H1 (cell line): ENCODE measurements at regions not wholly inside any gene's neighbourhood (a gene's known extent, or its start where the extent isn't known, plus 50 kb on each side); places are given as distances from the start of the nearest gene placed in this dataset.

Experiments
- CTCF ChIA-PET: fragments of 300-600 bp; sonication (Branson Sonifier 250); formaldehyde crosslinking; loops from one replicate; lab custom pipeline; 2021; ENCODE audit not compliant: partially characterized antibody; lab: Charles Lee
- POLR2A ChIA-PET: fragments of 300-600 bp; sonication (Branson Sonifier 250); formaldehyde crosslinking; loops from one replicate; lab custom pipeline; 2021; ENCODE audit warnings: inconsistent platforms; ENCODE audit not compliant: partially characterized antibody; lab: Charles Lee
- DNase-seq, 2 experiments: peaks; one replicate each; pipeline versions ENCODE4 v3.0.0 to v3.0.0-alpha.2; 2010 to 2022; ENCODE audit warnings: low spot score in 2 of 2, low read depth in 1 of 2, mixed read lengths in 1 of 2
- FAIRE-seq: peaks from 2 replicates; lab custom pipeline; 2011; peaks lifted over from hg19 to GRCh38; lab: Jason Lieb, UNC
- H2AFZ ChIP-seq: 2 replicates; pipeline ENCODE4 v1.8.1; 2012; ENCODE audit warnings: low read length, inconsistent platforms
- H2AK5ac ChIP-seq: 2 replicates; pipeline ENCODE4 v1.6.1; 2013; ENCODE audit warnings: low read depth, low read length
- H2BK120ac ChIP-seq: replicated peaks from 2 replicates; pipeline ENCODE3; 2013; ENCODE audit warnings: low read depth, low read length, inconsistent platforms
- H2BK12ac ChIP-seq: 2 replicates; pipeline ENCODE4 v1.6.1; 2013; ENCODE audit warnings: low read depth, low read length
- H2BK15ac ChIP-seq: 2 replicates; pipeline ENCODE4 v1.6.1; 2013; ENCODE audit warnings: low read length
- H2BK20ac ChIP-seq: 2 replicates; pipeline ENCODE4 v1.6.1; 2013; ENCODE audit warnings: low read length
- H2BK5ac ChIP-seq: 2 replicates; pipeline ENCODE4 v1.6.1; 2013; ENCODE audit warnings: low read depth, low read length
- H3K14ac ChIP-seq: 2 replicates; pipeline ENCODE4 v1.6.1; 2013; ENCODE audit warnings: inconsistent platforms; ENCODE audit not compliant: insufficient read length
- H3K18ac ChIP-seq: 2 replicates; pipeline ENCODE4 v1.6.1; 2013; ENCODE audit warnings: low read length; ENCODE audit errors: extremely low read depth
- H3K23ac ChIP-seq: 2 replicates; pipeline ENCODE4 v1.6.1; 2013; ENCODE audit warnings: inconsistent platforms; ENCODE audit not compliant: insufficient read length
- H3K23me2 ChIP-seq: 2 replicates; pipeline ENCODE4 v1.6.1; 2013; ENCODE audit warnings: low read depth, low read length
- H3K27ac ChIP-seq: 2 replicates; pipeline ENCODE4 v1.6.1; 2011; ENCODE audit warnings: low read depth, low read length, inconsistent platforms
- H3K27me3 ChIP-seq, 4 experiments: replicated peaks in 1 of 4; 1 replicate in 1 of 4; 2 replicates in 3 of 4; pipeline versions ENCODE4 v1.6.1 to v1.8.1; 2011 to 2013; ENCODE audit warnings: low read length in 3 of 4, mild to moderate bottlenecking in 3 of 4, inconsistent platforms in 2 of 4, mixed read lengths in 2 of 4, moderate library complexity in 1 of 4; ENCODE audit not compliant: control insufficient read depth in 3 of 4, insufficient read depth in 3 of 4; ENCODE audit errors: extremely low read depth in 1 of 4
- H3K36me3 ChIP-seq, 4 experiments: 2 replicates each; pipeline versions ENCODE4 v1.6.1 to v1.8.1; 2011 to 2013; ENCODE audit warnings: mild to moderate bottlenecking in 4 of 4, low read length in 3 of 4, moderate library complexity in 2 of 4, control low read depth in 1 of 4, inconsistent platforms in 1 of 4; ENCODE audit not compliant: insufficient read depth in 4 of 4, control insufficient read depth in 2 of 4
- H3K4ac ChIP-seq: replicated peaks from 2 replicates; pipeline ENCODE3; 2013; ENCODE audit warnings: low read length, low read depth, mixed read lengths, inconsistent platforms; ENCODE audit not compliant: insufficient read length
- H3K4me1 ChIP-seq, 4 experiments: replicated peaks in 1 of 4; 1 replicate in 1 of 4; 2 replicates in 3 of 4; pipeline versions ENCODE4 v1.6.1 to v1.8.1; 2011 to 2013; ENCODE audit warnings: low read length in 3 of 4, inconsistent platforms in 2 of 4, mixed read lengths in 1 of 4; ENCODE audit not compliant: insufficient read depth in 4 of 4, control insufficient read depth in 3 of 4
- H3K4me2 ChIP-seq, 2 experiments: 2 replicates each; pipeline versions ENCODE4 v1.6.1 to v1.8.1; 2011 to 2013; ENCODE audit warnings: low read depth in 2 of 2, low read length in 2 of 2, control low read depth in 1 of 2, inconsistent platforms in 1 of 2, mild to moderate bottlenecking in 1 of 2; ENCODE audit not compliant: insufficient read depth in 1 of 2
- H3K4me3 ChIP-seq, 4 experiments: fragments of 200-600, 300-600 bp in 1 of 4; sonication (generic), shearing (Covaris generic), sonication (Bioruptor Twin) in 1 of 4; 2 replicates each; pipeline versions ENCODE4 v1.5.1 to v1.8.1; 2011 to 2016; ENCODE audit warnings: low read length in 4 of 4, low read depth in 3 of 4, control low read depth in 2 of 4, inconsistent platforms in 2 of 4, mild to moderate bottlenecking in 2 of 4, mixed read lengths in 1 of 4, moderate library complexity in 1 of 4; ENCODE audit not compliant: insufficient read depth in 2 of 4; ENCODE audit errors: extremely low read depth in 1 of 4
- H3K56ac ChIP-seq: replicated peaks from 2 replicates; pipeline ENCODE3; 2013; ENCODE audit warnings: low read depth, mild to moderate bottlenecking, mixed read lengths, low read length, inconsistent platforms; ENCODE audit not compliant: insufficient read length
- H3K79me1 ChIP-seq: 2 replicates; pipeline ENCODE4 v1.6.1; 2013; ENCODE audit warnings: low read depth, low read length, control low read depth
- H3K79me2 ChIP-seq, 2 experiments: 2 replicates each; pipeline versions ENCODE4 v1.6.1 to v1.8.1; 2012 to 2013; ENCODE audit warnings: low read length in 2 of 2, mild to moderate bottlenecking in 2 of 2, inconsistent platforms in 1 of 2; ENCODE audit not compliant: insufficient read depth in 2 of 2, control insufficient read depth in 1 of 2
- H3K9ac ChIP-seq, 4 experiments: replicated peaks in 1 of 4; 1 replicate in 1 of 4; 2 replicates in 3 of 4; pipeline versions ENCODE4 v1.6.1 to v1.8.1; 2011 to 2013; ENCODE audit warnings: low read depth in 3 of 4, low read length in 3 of 4, control low read depth in 2 of 4, mild to moderate bottlenecking in 2 of 4, moderate library complexity in 2 of 4, inconsistent platforms in 1 of 4; ENCODE audit errors: extremely low read depth in 1 of 4
- H3K9me3 ChIP-seq, 2 experiments: 2 replicates each; pipeline versions ENCODE4 v1.6.1 to v1.8.1; 2012 to 2013; ENCODE audit warnings: mild to moderate bottlenecking in 2 of 2, moderate library complexity in 2 of 2, control low read depth in 1 of 2, inconsistent platforms in 1 of 2, low read depth in 1 of 2, low read length in 1 of 2, mixed read lengths in 1 of 2; ENCODE audit not compliant: insufficient read depth in 2 of 2
- H4K20me1 ChIP-seq, 2 experiments: replicated peaks in 1 of 2; 2 replicates each; pipeline versions ENCODE3 to v1.8.1; 2011 to 2013; ENCODE audit warnings: inconsistent platforms in 2 of 2, low read length in 2 of 2, mild to moderate bottlenecking in 1 of 2; ENCODE audit not compliant: insufficient read depth in 2 of 2, control insufficient read depth in 1 of 2
- H4K5ac ChIP-seq: 2 replicates; pipeline ENCODE4 v1.6.1; 2013; ENCODE audit warnings: low read length, low read depth, mixed read lengths, inconsistent platforms; ENCODE audit not compliant: insufficient read length
- H4K8ac ChIP-seq: 2 replicates; pipeline ENCODE4 v1.8.0; 2013; ENCODE audit warnings: mild to moderate bottlenecking, moderate library complexity, low read length, inconsistent platforms; ENCODE audit not compliant: insufficient read depth; ENCODE audit errors: extremely low read depth
- H4K91ac ChIP-seq: replicated peaks from 2 replicates; pipeline ENCODE3; 2013; ENCODE audit warnings: low read length, mixed read lengths, inconsistent platforms; ENCODE audit not compliant: insufficient read length
- CBX5 ChIP-seq: fragments of 300-800, 300-1000 bp; sonication (generic); IDR thresholded peaks from 2 replicates; pipeline ENCODE4 v1.7.1; 2016; ENCODE audit warnings: antibody characterized with exemption, low read length, low read depth
- EP300 ChIP-seq, 2 experiments: IDR thresholded peaks; 1 replicate in 1 of 2; 2 replicates in 1 of 2; pipeline ENCODE4 v1.6.1; 2011 to 2012; ENCODE audit warnings: low read depth in 2 of 2, low read length in 2 of 2, mild to moderate bottlenecking in 2 of 2, borderline replicate concordance in 1 of 2, inconsistent platforms in 1 of 2, moderate library complexity in 1 of 2
- JUND ChIP-seq: IDR thresholded peaks from 2 replicates; pipeline ENCODE4 v1.6.1; 2011; ENCODE audit warnings: mild to moderate bottlenecking, improper control_type of control experiment, low read length
- MAFK ChIP-seq: IDR thresholded peaks from 2 replicates; pipeline ENCODE4 v1.6.1; 2012; ENCODE audit warnings: low read depth, mild to moderate bottlenecking, improper control_type of control experiment, low read length
- PHF8 ChIP-seq: fragments of 200-600 bp; sonication (generic); conservative IDR thresholded peaks from 2 replicates; pipeline ENCODE4 v1.7.1; 2012; ENCODE audit warnings: low read depth, mild to moderate bottlenecking, inconsistent platforms, low read length, moderate library complexity
- RFX5 ChIP-seq: IDR thresholded peaks from 2 replicates; pipeline ENCODE4 v1.6.1; 2011; ENCODE audit warnings: low read depth, low read length, improper control_type of control experiment, borderline replicate concordance
- SAP30 ChIP-seq: fragments of 300-600 bp; sonication (generic); IDR thresholded peaks from 2 replicates; pipeline ENCODE4 v1.7.1; 2012; ENCODE audit warnings: low read length, moderate library complexity, mild to moderate bottlenecking, inconsistent platforms; ENCODE audit not compliant: insufficient read depth, insufficient replicate concordance
- SP4 ChIP-seq: IDR thresholded peaks from 2 replicates; pipeline ENCODE4 v1.6.1; 2012; ENCODE audit warnings: low read length, inconsistent platforms
- TAF7 ChIP-seq: optimal IDR thresholded peaks from 2 replicates; pipeline ENCODE3; 2011; ENCODE audit warnings: low read depth, mild to moderate bottlenecking, inconsistent platforms, low read length, moderate library complexity, borderline replicate concordance
- USF2 ChIP-seq: IDR thresholded peaks from 2 replicates; pipeline ENCODE4 v1.6.1; 2011; ENCODE audit warnings: low read length, improper control_type of control experiment
- YY1 ChIP-seq: IDR thresholded peaks from 2 replicates; pipeline ENCODE4 v1.6.1; 2011; ENCODE audit warnings: low read depth, mild to moderate bottlenecking, low read length
- WGBS, 2 experiments: shearing (Covaris generic) in 1 of 2; methylation state at CpG; one replicate each; pipeline versions ENCODE4 v1.1.6 to v1.1.7; 2013 to 2015; ENCODE audit warnings: low lambda C conversion rate in 2 of 2, mixed read lengths in 2 of 2, inconsistent platforms in 1 of 2, low coverage in 1 of 2, missing lambda C conversion rate in 1 of 2; ENCODE audit not compliant: insufficient replicate concordance in 2 of 2, insufficient coverage in 1 of 2, insufficient read length in 1 of 2; ENCODE audit errors: extremely low coverage in 1 of 2, missing lambda C conversion rate in 1 of 2; 5-methylcytosine and 5-hydroxymethylcytosine counted together

GRCh38 chr4:94112644-94113043 is 95.0 kb upstream of the SMARCAD1 start:
- H3K18ac ChIP-seq: no peak overlapping the region
- no peaks in the 10 kb centered on the region for H3K79me2 ChIP-seq
- FAIRE-seq (no peak), DNase-seq (no peak)
- H4K20me1 ChIP-seq: no peaks in the 10 kb centered on the region
- no peak overlapping the region for H3K27ac ChIP-seq
- H3K9ac ChIP-seq: no peak overlapping the region
- no peaks in the 10 kb centered on the region for H3K9me3 ChIP-seq
- CTCF ChIA-PET: no interaction called here
- POLR2A ChIA-PET: no interaction called here
- H4K8ac ChIP-seq: no peak overlapping the region
- H2BK20ac ChIP-seq: no peak overlapping the region
- H3K4ac ChIP-seq: no peak overlapping the region
- no peaks in the 10 kb centered on the region; the same call in 1 of the 2 replicates for H3K23me2 ChIP-seq
- no peak overlapping the region for H3K4me2 ChIP-seq
- no peak overlapping the region for H2AK5ac ChIP-seq
- no peak overlapping the region for H2BK12ac ChIP-seq
- no peak overlapping the region for H3K23ac ChIP-seq
- no peak overlapping the region for H4K91ac ChIP-seq
- H2AFZ ChIP-seq: no peak overlapping the region
- H3K4me3 ChIP-seq: no peak overlapping the region
- H3K36me3 ChIP-seq: no peaks in the 10 kb centered on the region
- TF ChIP-seq SP4 (no peak), MAFK (no peak), SAP30 (no peak), CBX5 (no peak), RFX5 (no peak), TAF7 (no peak), USF2 (no peak), EP300 (IDR thresholded peaks at IDR 0.05; ENCODE audit: borderline replicate concordance in 1 of 2, low read depth in 2 of 2, low read length in 2 of 2) (no peak), PHF8 (no peak), JUND (no peak), YY1 (no peak)
- no peaks in the 10 kb centered on the region for H3K27me3 ChIP-seq
- WGBS, 2 experiments: 54% methylated on average over 1 of the region's 1 CpG; no CpG with 5 or more reads in 1 of the 2 experiments
- H2BK5ac ChIP-seq: no peak overlapping the region
- H2BK120ac ChIP-seq: no peak overlapping the region
- H3K79me1 ChIP-seq: no peaks in the 10 kb centered on the region
- H3K4me1 ChIP-seq: peaks cover 0 to 2% (median 2%) of the 10 kb centered on the region in 4 experiments; a peak in 3 of 7 replicates
- no peak overlapping the region for H4K5ac ChIP-seq
- no peak overlapping the region for H3K14ac ChIP-seq
- no peak overlapping the region for H2BK15ac ChIP-seq
- no peak overlapping the region for H3K56ac ChIP-seq
